Stimulated activated naive B cell treated with anti-CD40 and anti-IgM and Interleukin-4, amounts not matched to agents 10 μg/mL and 1 μg/mL and 100 μg/mL, for 72 hours (primary cell): ENCODE measurements at regions not wholly inside any gene's neighbourhood (a gene's known extent, or its start where the extent isn't known, plus 50 kb on each side); places are given as distances from the start of the nearest gene placed in this dataset.

Experiments used
- ATAC-seq, 2 donors: fragments of 150-1000 bp; cut with Tn5 transposase; replicated peaks; 2 replicates each; pipeline ENCODE4 v1.10.0; 2021; ENCODE audit warnings: moderate library complexity in 1 of 2
- DNase-seq: peaks from one replicate; pipeline ENCODE4 v3.0.0; 2021
- H3K27ac Mint-ChIP-seq: one replicate; pipeline ENCODE4 v1.8.0; 2022; ENCODE audit warnings: mild to moderate bottlenecking, mixed read lengths
- H3K27me3 Mint-ChIP-seq, 2 donors: one replicate each; pipeline ENCODE4 v1.8.0; 2022; ENCODE audit warnings: mixed read lengths in 2 of 2
- H3K36me3 Mint-ChIP-seq, 2 donors: one replicate each; pipeline ENCODE4 v1.8.0; 2022; ENCODE audit warnings: mixed read lengths in 2 of 2, mild to moderate bottlenecking in 1 of 2
- H3K4me1 Mint-ChIP-seq, 2 donors: one replicate each; pipeline ENCODE4 v1.8.0; 2022; ENCODE audit warnings: mixed read lengths in 2 of 2, mild to moderate bottlenecking in 1 of 2
- H3K4me3 Mint-ChIP-seq, 2 donors: one replicate each; pipeline ENCODE4 v1.8.0; 2022; ENCODE audit warnings: mild to moderate bottlenecking in 2 of 2, mixed read lengths in 2 of 2, moderate library complexity in 1 of 2
- H3K9me3 Mint-ChIP-seq, 2 donors: one replicate each; pipeline ENCODE4 v1.8.0; 2022; ENCODE audit warnings: mixed read lengths in 2 of 2, mild to moderate bottlenecking in 1 of 2

DNA sequence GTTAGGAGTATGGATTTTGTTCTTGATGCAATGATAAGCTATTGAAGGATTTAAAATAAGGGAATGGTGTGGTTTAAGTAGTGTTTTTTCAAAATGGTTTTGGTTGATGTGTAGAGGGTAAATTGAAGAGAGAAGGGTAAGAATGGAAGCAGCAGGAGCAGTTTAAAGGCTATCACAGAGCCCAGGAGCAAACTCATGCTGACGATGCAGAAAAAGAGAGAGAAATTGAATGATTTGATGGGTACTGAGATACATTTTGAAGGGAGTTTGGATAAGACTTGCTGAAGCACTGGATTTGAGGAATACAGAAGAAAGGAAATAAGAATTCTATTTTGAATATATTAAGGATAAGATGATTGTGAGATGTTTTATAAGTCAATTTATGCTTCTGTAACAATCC lies 300.8 kb upstream of the LYPLAL1 start:
- ATAC-seq, result no peak
- Mint-ChIP-seq H3K4me3 (no peak overlapping the region), H3K36me3 (no peaks in the 10 kb centered on the region), H3K4me1 (no peaks in the 10 kb centered on the region), H3K9me3 (peaks cover 0 to 2% of the 10 kb centered on the region in 2 donors), H3K27ac (no peak overlapping the region), H3K27me3 (peaks cover 0 to 4% of the 10 kb centered on the region in 2 donors)
- DNase-seq, result no peak

DNA sequence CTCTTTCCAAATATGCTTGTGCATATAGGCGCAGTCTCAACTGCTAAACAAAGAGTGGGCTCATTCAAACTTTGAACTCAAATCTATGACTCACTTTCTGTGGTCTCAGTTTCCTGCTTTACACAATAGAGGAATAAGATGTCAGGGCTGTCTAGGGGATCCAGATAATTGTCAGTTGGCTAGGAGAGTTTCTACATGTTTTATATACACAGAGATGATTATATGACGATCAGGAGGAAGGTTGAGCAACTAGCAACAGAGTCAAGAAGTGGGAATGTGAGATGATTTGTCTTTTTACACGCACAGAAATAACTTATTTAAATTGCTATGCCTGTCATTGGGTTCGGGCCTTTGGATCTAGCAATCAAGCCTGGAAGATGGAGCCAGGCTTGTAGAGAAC lies 299.4 kb upstream of the LYPLAL1 start:
- DNase-seq (no peak), ATAC-seq (no peak)
- peaks cover 0 to 2% of the 10 kb centered on the region in 2 donors for H3K9me3 Mint-ChIP-seq
- H3K4me1 Mint-ChIP-seq, result no peaks in the 10 kb centered on the region
- peaks cover 0 to 4% of the 10 kb centered on the region in 2 donors for H3K27me3 Mint-ChIP-seq
- no peaks in the 10 kb centered on the region for H3K36me3 Mint-ChIP-seq
- no peak overlapping the region for H3K27ac Mint-ChIP-seq
- no peak overlapping the region for H3K4me3 Mint-ChIP-seq

GRCh38 chr1:218874801-218875400 lies 298.8 kb upstream of the LYPLAL1 start:
- Mint-ChIP-seq H3K27me3 (peaks cover 0 to 4% of the 10 kb centered on the region in 2 donors), H3K4me1 (no peaks in the 10 kb centered on the region), H3K4me3 (no peak overlapping the region), H3K36me3 (no peaks in the 10 kb centered on the region), H3K9me3 (no peaks in the 10 kb centered on the region), H3K27ac (no peak overlapping the region)
- DNase-seq (no peak), ATAC-seq (no peak)

GRCh38 chr1:218878369-218878768 lies 295.3 kb upstream of the LYPLAL1 start:
- Mint-ChIP-seq H3K9me3 (peaks cover 0 to 1% of the 10 kb centered on the region in 2 donors), H3K4me3 (no peak overlapping the region), H3K27ac (no peak overlapping the region), H3K27me3 (no peaks in the 10 kb centered on the region), H3K36me3 (no peaks in the 10 kb centered on the region), H3K4me1 (no peaks in the 10 kb centered on the region)
- DNase-seq, result no peak
- ATAC-seq, result no peak

DNA sequence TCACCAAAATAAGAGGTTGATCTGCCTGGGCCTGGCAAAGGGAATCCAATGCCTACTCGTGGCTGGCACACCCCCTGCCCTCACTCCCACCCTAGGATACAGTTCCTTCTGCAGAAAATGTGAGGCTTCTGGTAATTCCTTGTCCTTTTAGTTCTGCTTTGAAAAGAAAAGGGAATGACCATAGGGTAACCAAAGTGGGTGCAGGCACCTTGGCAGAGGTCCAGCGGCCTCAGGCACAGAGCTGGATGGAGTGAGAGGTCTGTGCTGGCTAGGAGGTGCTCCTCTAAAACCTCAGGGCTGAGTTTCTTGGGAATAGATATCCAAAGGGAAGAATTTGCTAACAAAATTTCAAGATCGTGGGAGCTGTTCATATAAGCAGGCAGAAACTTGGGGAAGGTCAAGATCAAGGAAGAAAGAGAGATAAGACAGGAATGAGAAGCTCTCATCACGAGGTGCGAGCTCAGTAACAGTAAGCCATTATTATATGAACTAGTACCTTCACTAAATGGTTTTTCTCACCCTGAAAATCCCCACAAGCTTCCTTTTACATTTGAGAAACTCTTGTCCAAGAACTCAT lies 293.1 kb upstream of the LYPLAL1 start:
- no peak for DNase-seq
- Mint-ChIP-seq H3K4me1 (no peaks in the 10 kb centered on the region), H3K4me3 (no peak overlapping the region)

GRCh38 chr1:218882454-218882853 lies 291.2 kb upstream of the LYPLAL1 start:
- no peaks in the 10 kb centered on the region for H3K27me3 Mint-ChIP-seq
- H3K27ac Mint-ChIP-seq, result no peak overlapping the region
- no peaks in the 10 kb centered on the region for H3K36me3 Mint-ChIP-seq
- no peaks in the 10 kb centered on the region for H3K4me1 Mint-ChIP-seq
- H3K4me3 Mint-ChIP-seq, result no peak overlapping the region
- H3K9me3 Mint-ChIP-seq, result peaks cover 1 to 7% of the 10 kb centered on the region in 2 donors
- ATAC-seq (no peak), DNase-seq (no peak)

More for the DNA sequence above, 293.1 kb upstream of the LYPLAL1 start:
- Mint-ChIP-seq H3K27me3 (no peaks in the 10 kb centered on the region), H3K36me3 (no peaks in the 10 kb centered on the region), H3K9me3 (peaks cover 1 to 7% of the 10 kb centered on the region in 2 donors), H3K27ac (no peak overlapping the region)
- no peak for ATAC-seq

- peaks cover under 1 to 7% of the 10 kb centered on the region in 2 donors for H3K9me3 Mint-ChIP-seq
- DNase-seq, result no peak
- H3K4me3 Mint-ChIP-seq, result no peak overlapping the region
- H3K27me3 Mint-ChIP-seq, result no peaks in the 10 kb centered on the region
- no peak for ATAC-seq
- H3K36me3 Mint-ChIP-seq, result no peaks in the 10 kb centered on the region
- no peaks in the 10 kb centered on the region for H3K4me1 Mint-ChIP-seq
- no peak overlapping the region for H3K27ac Mint-ChIP-seq
These were observed 287.4 kb upstream of the LYPLAL1 start for GRCh38 chr1:218886101-218886871.

DNA sequence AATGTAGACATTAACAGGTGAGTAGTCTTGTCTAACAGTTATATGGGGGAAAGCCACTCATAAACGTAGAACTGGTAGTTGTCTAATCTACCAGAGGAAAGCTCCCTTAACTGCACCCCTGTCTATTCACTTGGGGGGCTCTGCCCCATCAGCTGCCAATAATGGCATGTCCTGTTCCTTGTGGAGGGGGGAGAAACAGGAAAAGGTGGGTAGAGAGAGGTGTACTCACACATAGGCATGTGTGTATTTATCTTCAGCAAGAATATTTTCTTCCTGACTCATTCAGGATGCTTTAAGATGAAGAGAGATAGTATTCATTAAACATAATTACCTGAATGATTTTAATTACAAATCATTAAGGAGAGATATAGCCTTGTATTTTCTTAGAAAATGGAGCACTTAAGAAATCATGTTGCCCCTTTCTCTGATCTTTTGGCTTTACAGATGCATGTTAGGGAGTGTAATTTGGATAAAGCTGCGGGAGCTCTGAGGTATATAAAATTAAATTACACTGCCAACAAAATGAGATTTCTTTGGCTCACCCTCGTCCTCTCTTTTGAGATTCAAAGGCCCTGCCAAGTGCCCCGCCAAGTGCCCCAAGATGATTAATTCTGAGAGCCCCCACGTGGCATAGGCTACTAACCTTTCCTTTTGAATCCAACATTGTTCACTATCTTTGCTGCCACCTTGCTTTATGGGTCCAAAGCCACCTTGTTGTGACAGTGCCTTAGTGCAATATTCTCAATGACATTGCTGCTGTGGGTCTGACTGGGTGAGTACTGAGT lies 286.3 kb upstream of the LYPLAL1 start:
- H3K4me3 Mint-ChIP-seq, result no peak overlapping the region
- ATAC-seq (no peak), DNase-seq (no peak)
- peaks cover 0 to 7% of the 10 kb centered on the region in 2 donors for H3K9me3 Mint-ChIP-seq
- no peak overlapping the region for H3K27ac Mint-ChIP-seq
- no peaks in the 10 kb centered on the region for H3K36me3 Mint-ChIP-seq
- H3K4me1 Mint-ChIP-seq, result no peaks in the 10 kb centered on the region
- H3K27me3 Mint-ChIP-seq, result no peaks in the 10 kb centered on the region

GRCh38 chr1:218890451-218890850 lies 283.2 kb upstream of the LYPLAL1 start:
- no peak for ATAC-seq
- no peaks in the 10 kb centered on the region for H3K36me3 Mint-ChIP-seq
- H3K9me3 Mint-ChIP-seq, result no peaks in the 10 kb centered on the region
- no peak for DNase-seq
- H3K4me1 Mint-ChIP-seq, result no peaks in the 10 kb centered on the region
- no peak overlapping the region for H3K27ac Mint-ChIP-seq
- H3K27me3 Mint-ChIP-seq, result no peaks in the 10 kb centered on the region
- H3K4me3 Mint-ChIP-seq, result no peak overlapping the region

- no peak for ATAC-seq
- no peaks in the 10 kb centered on the region for H3K27me3 Mint-ChIP-seq
- no peak overlapping the region for H3K27ac Mint-ChIP-seq
- DNase-seq, result no peak
- H3K9me3 Mint-ChIP-seq, result no peaks in the 10 kb centered on the region
- H3K4me1 Mint-ChIP-seq, result no peaks in the 10 kb centered on the region
- no peaks in the 10 kb centered on the region for H3K36me3 Mint-ChIP-seq
- no peak overlapping the region for H3K4me3 Mint-ChIP-seq
These were observed 282.1 kb upstream of the LYPLAL1 start for GRCh38 chr1:218891577-218891976.

- H3K9me3 Mint-ChIP-seq, result no peaks in the 10 kb centered on the region
- H3K27me3 Mint-ChIP-seq, result no peaks in the 10 kb centered on the region
- ATAC-seq (no peak), DNase-seq (no peak)
- no peaks in the 10 kb centered on the region for H3K4me1 Mint-ChIP-seq
- no peak overlapping the region for H3K27ac Mint-ChIP-seq
- H3K4me3 Mint-ChIP-seq, result no peak overlapping the region
- no peaks in the 10 kb centered on the region for H3K36me3 Mint-ChIP-seq
These were observed 278.6 kb upstream of the LYPLAL1 start for GRCh38 chr1:218895064-218895587.

GRCh38 chr1:218896202-218896601 lies 277.5 kb upstream of the LYPLAL1 start:
- Mint-ChIP-seq H3K4me1 (no peaks in the 10 kb centered on the region), H3K27ac (no peak overlapping the region), H3K4me3 (no peak overlapping the region), H3K27me3 (no peaks in the 10 kb centered on the region), H3K9me3 (no peaks in the 10 kb centered on the region), H3K36me3 (no peaks in the 10 kb centered on the region)
- ATAC-seq, result no peak
- no peak for DNase-seq

DNA sequence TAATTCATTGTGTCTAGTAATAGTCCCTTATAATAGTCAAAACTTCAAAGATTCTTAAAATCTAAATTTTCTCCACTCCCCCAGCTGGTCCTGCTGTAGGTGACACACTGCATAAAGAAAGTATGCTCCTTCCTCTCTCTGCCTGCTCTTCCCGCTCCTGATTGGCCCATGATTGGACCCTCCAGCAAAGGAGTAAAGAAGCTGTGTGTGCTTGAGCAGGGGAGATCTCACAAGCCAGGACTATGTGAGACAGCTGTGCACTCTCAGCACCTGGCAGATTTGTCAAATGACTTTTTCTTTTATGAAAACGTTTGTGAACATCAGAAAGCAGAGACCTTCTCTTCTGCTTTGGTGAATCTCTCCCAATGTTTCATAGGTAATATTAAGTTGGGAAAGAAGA lies 274.8 kb upstream of the LYPLAL1 start:
- H3K4me3 Mint-ChIP-seq, result no peak overlapping the region
- DNase-seq (no peak), ATAC-seq (no peak)
- H3K36me3 Mint-ChIP-seq, result no peaks in the 10 kb centered on the region
- peaks cover 0 to 3% of the 10 kb centered on the region in 2 donors for H3K27me3 Mint-ChIP-seq
- H3K9me3 Mint-ChIP-seq, result peaks cover 0 to 2% of the 10 kb centered on the region in 2 donors
- no peaks in the 10 kb centered on the region for H3K4me1 Mint-ChIP-seq
- H3K27ac Mint-ChIP-seq, result no peak overlapping the region

DNA sequence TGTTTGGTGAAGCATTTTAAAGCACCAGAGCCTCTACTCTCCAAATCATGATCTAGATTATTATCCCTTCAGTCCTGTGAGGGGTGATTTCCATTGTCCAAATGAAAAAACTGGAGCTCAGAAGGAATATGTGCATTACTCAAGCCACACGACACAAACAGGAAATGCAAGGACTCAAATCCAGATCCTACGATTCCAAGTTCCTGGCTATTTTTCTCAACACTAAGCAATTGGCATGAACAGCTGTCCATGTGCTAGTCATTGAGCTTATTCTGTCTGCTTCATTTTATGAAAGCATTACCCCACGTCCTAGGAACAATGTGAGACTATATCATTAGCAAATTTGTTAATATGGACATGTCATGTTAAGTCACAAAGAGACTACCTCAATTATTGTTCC lies 273.1 kb upstream of the LYPLAL1 start:
- no peak overlapping the region for H3K4me3 Mint-ChIP-seq
- peaks cover 0 to 2% of the 10 kb centered on the region in 2 donors for H3K9me3 Mint-ChIP-seq

More for the DNA sequence above, 273.1 kb upstream of the LYPLAL1 start:
- ATAC-seq (no peak), DNase-seq (no peak)
- no peak overlapping the region for H3K27ac Mint-ChIP-seq
- H3K36me3 Mint-ChIP-seq, result no peaks in the 10 kb centered on the region
- H3K4me1 Mint-ChIP-seq, result no peaks in the 10 kb centered on the region
- H3K27me3 Mint-ChIP-seq, result peaks cover 0 to 3% of the 10 kb centered on the region in 2 donors
